Fibroblast of skin of left biceps (primary cell): ENCODE measurements at regions not wholly inside any gene's neighbourhood (a gene's known extent, or its start where the extent isn't known, plus 50 kb on each side); places are given as distances from the start of the nearest gene placed in this dataset.
"Not testable (repeated sequence)": the region's sequence is repeated elsewhere in the genome, so short reads cannot be mapped to it uniquely, and the experiment has no call there.

Experiments used
- DNase-seq, 2 experiments: peaks; one replicate each; pipeline ENCODE4 v3.0.0-alpha.2; 2013; ENCODE audit warnings: low read depth in 2 of 2

DNA sequence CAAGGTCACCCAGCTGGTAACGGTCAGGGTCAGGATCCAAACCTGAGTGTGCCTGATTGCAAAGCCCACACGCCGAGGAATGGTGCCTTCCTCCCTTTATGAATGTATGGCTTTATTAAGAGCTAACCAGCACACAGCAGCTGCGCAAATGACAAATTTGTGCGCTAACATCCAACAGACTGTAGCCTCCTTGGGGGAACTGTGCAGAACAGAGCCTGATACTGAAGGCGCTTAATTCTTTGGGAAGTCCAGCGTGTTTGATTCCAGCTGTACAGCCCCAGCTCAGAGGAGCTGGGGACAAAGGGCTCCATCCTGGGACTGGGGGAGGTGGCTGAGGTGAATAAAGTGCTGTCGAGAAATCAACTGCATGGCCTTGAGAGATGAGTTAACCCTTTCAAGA, 75.7 kb upstream of the JARID2 start:
- no peak for DNase-seq

DNA sequence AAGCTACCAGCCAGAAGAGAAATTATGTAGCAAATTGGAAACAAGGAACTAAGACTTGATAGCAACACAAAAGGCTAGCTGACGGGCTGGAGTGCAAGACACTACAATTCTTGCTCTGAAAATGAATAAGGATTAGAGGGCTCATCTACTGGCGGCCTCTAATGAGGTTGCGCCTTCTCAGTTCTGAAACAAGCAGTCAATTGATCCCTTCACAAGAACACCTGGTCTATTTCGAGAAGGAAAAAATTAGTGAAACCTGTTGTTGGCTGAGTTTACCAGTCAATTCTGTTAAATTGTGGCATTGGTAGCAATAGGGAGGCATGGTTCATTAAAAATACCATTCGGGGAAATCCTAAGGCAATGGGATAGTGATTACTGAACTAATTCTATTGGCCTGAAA, 74.8 kb upstream of the JARID2 start:
- DNase-seq = no peak

DNA sequence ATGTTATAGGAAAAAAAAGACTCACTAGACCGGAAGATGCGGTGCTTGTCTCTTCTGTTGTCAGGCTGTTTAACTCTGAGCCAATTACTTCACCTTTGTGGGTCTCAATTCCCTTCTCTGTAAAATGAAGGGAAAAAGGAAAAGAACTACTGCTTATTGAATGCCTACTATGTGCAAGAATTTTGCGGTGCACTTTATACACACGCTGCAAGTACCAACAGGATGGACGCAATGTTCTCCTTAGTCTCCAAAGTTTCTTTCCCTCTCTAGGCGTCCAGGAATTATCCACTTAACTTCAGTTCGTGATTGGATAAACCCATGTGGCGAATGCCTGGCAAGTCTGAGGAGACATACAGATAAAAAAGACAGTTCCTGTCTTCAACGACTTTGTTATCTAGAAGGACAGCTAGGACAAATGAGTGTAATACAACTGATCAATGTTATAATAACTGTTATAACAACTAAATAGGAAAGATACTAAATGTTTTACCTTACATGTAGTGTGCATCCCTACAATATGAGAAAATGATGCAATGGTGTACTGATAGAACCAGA, 69.0 kb upstream of the JARID2 start:
- no peak for DNase-seq

DNA sequence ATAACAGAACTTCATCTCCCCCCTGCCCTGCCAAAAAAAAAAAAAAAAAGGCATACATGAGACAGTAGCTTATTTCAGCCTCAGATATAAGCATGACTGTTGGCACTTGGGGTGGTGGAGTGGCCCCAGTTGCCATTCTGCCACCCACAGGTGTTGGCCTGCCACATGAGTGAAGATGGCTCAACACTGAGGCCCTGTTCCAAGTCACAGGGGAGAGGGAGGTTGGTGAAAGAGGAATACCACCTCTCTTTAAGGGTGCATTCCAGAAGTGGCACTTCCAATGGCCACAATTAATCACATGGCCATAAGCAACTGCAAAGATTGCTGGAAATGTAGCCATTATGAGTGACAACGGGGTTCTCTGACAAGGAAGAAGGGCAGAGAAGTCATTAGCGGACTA, 61.9 kb upstream of the JARID2 start:
- DNase-seq = no peak

DNA sequence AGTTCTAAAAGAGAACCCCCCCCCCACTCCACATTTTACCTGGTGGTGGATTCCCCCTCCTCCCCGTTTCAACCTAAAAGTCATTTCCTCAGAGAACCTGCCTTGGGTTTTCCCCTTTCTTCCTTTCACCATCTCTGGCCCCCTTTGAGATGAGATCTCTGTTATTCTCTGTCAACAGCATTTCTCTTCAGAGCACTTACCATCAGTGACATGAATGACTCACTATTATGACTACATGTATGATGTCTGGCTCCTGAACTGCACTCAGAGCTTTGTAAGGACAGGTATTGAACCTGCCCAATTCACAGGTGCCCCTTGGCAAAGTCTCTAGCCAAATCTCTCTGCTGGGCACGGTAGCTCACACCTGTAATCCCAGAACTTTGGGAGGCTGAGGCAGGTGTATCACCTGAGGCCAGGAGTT, 61.4 kb upstream of the JARID2 start:
- DNase-seq = no peak

DNA sequence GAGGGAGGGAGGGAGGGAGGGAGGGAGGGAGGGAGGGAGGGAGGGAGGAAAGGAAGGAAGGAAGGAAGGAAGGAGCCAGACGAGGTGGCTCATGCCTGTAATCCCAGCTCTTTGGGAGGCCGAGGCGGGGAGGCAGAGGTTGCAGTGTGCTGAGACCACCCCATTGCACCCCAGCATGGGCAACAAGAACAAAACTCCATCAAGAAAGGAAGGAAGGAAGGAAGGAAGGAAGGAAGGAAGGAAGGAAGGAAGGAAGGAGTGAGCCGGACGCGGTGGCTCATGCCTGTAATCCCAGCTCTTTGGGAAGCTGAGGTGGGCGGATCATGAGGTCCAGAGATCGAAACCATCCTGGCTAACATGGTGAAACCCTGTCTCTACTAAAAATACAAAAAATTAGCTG, 60.8 kb upstream of the JARID2 start:
- not testable (repeated sequence) for DNase-seq

DNA sequence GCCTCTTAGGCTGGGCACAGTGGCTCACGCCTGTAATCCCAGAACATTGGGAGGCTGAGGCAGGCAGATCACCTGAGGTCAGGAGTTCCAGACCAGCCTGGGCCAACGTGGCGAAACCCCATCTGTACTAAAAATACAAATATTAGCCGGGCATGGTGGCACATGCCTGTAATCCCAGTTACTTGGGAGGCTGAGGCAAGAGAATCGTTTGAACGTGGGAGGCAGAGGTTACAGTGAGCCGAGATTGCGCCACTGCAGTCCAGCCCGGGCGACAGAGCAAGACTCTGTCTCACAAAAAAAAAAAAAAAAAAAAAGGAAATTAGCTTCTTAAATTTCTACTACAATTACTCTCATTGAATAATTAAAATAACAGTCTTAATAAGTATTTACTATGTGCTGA, 52.4 kb upstream of the JARID2 start:
- DNase-seq = not testable (repeated sequence)

DNA sequence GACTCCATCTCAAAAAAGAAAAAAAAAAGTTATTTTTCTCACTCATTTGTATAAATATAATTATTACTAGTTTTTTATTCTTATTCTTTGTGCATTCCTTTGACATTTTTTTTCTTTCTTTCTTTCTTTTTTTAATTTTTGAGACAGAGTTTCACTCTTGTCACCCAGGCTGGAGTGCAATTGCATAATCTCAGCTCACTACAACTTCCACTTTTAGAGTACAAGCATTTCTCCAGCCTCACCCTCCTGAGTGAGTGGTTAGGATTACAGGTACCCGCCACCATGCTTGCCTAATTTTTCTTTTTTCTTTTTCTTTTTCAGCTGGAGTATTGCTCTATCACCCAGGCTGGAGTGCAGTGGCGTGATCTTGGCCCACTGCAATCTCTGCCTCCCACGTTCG, 51.4 kb upstream of the JARID2 start:
- DNase-seq = no peak
